D341Med (cell line): ENCODE measurements at regions not wholly inside any gene's neighbourhood (a gene's known extent, or its start where the extent isn't known, plus 50 kb on each side); places are given as distances from the start of the nearest gene placed in this dataset.

Experiments
- DNase-seq: peaks from one replicate; pipeline ENCODE4 v3.0.0; 2012; ENCODE audit warnings: low spot score

- DNase-seq: no peak
These were observed 817.6 kb downstream of the CCSER2 start for GRCh38 chr10:85145966-85146365.

GRCh38 chr10:85147346-85148250 lies 819.2 kb downstream of the CCSER2 start:
- DNase-seq: no peak

GRCh38 chr10:85148693-85149640 lies 820.6 kb downstream of the CCSER2 start:
- DNase-seq: no peak

- DNase-seq: no peak
These were observed 821.4 kb downstream of the CCSER2 start for GRCh38 chr10:85149766-85150165.

- no peak for DNase-seq
These were observed 823.1 kb downstream of the CCSER2 start for GRCh38 chr10:85151506-85151905.

- no peak for DNase-seq
These were observed 824.1 kb downstream of the CCSER2 start for GRCh38 chr10:85152496-85152895.

- DNase-seq: no peak
These were observed 824.5 kb downstream of the CCSER2 start for GRCh38 chr10:85152911-85153310.

GRCh38 chr10:85157206-85157605 lies 828.8 kb downstream of the CCSER2 start:
- no peak for DNase-seq

GRCh38 chr10:85168243-85168642 lies 839.9 kb downstream of the CCSER2 start:
- DNase-seq: no peak

GRCh38 chr10:85170026-85170425 lies 841.6 kb downstream of the CCSER2 start:
- no peak for DNase-seq

- no peak for DNase-seq
These were observed 847.2 kb downstream of the CCSER2 start for GRCh38 chr10:85175635-85176034.

GRCh38 chr10:85177767-85178166 lies 849.4 kb downstream of the CCSER2 start:
- no peak for DNase-seq

GRCh38 chr10:85187047-85187446 lies 858.7 kb downstream of the CCSER2 start:
- DNase-seq: no peak

GRCh38 chr10:85188770-85189484 lies 860.5 kb downstream of the CCSER2 start:
- no peak for DNase-seq

- no peak for DNase-seq
These were observed 865.4 kb downstream of the CCSER2 start for GRCh38 chr10:85193796-85194195.

- DNase-seq: no peak
These were observed 866.3 kb downstream of the CCSER2 start for GRCh38 chr10:85194706-85195105.

- no peak for DNase-seq
These were observed 867.2 kb downstream of the CCSER2 start for GRCh38 chr10:85195596-85195995.

- no peak for DNase-seq
These were observed 876.4 kb downstream of the CCSER2 start for GRCh38 chr10:85204814-85205213.

GRCh38 chr10:85212526-85212925 lies 884.1 kb downstream of the CCSER2 start:
- no peak for DNase-seq

- no peak for DNase-seq
These were observed 885.1 kb downstream of the CCSER2 start for GRCh38 chr10:85213493-85213892.

- no peak for DNase-seq
These were observed 893.9 kb downstream of the CCSER2 start for GRCh38 chr10:85222300-85222699.

GRCh38 chr10:85224366-85224940 lies 896.1 kb downstream of the CCSER2 start:
- no peak for DNase-seq
